ENCODE measurements at regions not wholly inside any gene's neighbourhood (a gene's known extent, or its start where the extent isn't known, plus 50 kb on each side); places are given as distances from the start of the nearest gene placed in this dataset.

GRCh38 chr10:110355141-110355831 lies 50.6 kb upstream of the SMNDC1 start:
- peak overlapping the region; percentile 100 for H3K27ac ChIP-seq
- DNase-seq (ENCODE audit: low read depth, low spot score) = no peak

- H3K27ac ChIP-seq = peak overlapping the region; percentile 100
- no peak for DNase-seq (ENCODE audit: low read depth, low spot score)
Measured at GRCh38 chr10:110355922-110356627, 51.4 kb upstream of the SMNDC1 start.

- DNase-seq (ENCODE audit: low read depth, low spot score) = peak; percentile 58
- H3K27ac ChIP-seq = peak overlapping the region; percentile 100
Measured at GRCh38 chr10:110356628-110357245, 52.0 kb upstream of the SMNDC1 start.

- peak overlapping the region; percentile 100 for H3K27ac ChIP-seq
Measured at GRCh38 chr10:110357252-110357780, 52.6 kb upstream of the SMNDC1 start.

GRCh38 chr10:110357871-110358270 lies 53.2 kb upstream of the SMNDC1 start:
- H3K27ac ChIP-seq = peak overlapping the region; percentile 100
- DNase-seq (ENCODE audit: low read depth, low spot score) = no peak

More at GRCh38 chr10:110357252-110357780, 52.6 kb upstream of the SMNDC1 start:
- DNase-seq (ENCODE audit: low read depth, low spot score) = no peak

- no peak for DNase-seq (ENCODE audit: low read depth, low spot score)
Measured at GRCh38 chr10:110358278-110358677, 53.6 kb upstream of the SMNDC1 start.

GRCh38 chr10:110358869-110359629 lies 54.3 kb upstream of the SMNDC1 start:
- DNase-seq (ENCODE audit: low read depth, low spot score) = peak; percentile 53
- H3K27ac ChIP-seq = peak overlapping the region; percentile 100

More at GRCh38 chr10:110358278-110358677, 53.6 kb upstream of the SMNDC1 start:
- H3K27ac ChIP-seq = peak overlapping the region; percentile 100

GRCh38 chr10:110360857-110361474 lies 56.2 kb upstream of the SMNDC1 start:
- no peak for DNase-seq (ENCODE audit: low read depth, low spot score)

GRCh38 chr10:110361800-110362456 lies 57.2 kb upstream of the SMNDC1 start:
- H3K27ac ChIP-seq = no peak overlapping the region
- no peak for DNase-seq (ENCODE audit: low read depth, low spot score)

More at GRCh38 chr10:110360857-110361474, 56.2 kb upstream of the SMNDC1 start:
- no peak overlapping the region for H3K27ac ChIP-seq

GRCh38 chr10:110363572-110364411 lies 59.1 kb upstream of the SMNDC1 start:
- peak overlapping the region; percentile 77 for H3K27ac ChIP-seq
- DNase-seq (ENCODE audit: low read depth, low spot score) = no peak

- DNase-seq (ENCODE audit: low read depth, low spot score) = peak; percentile 39
- peak overlapping the region; percentile 77 for H3K27ac ChIP-seq
Measured at GRCh38 chr10:110364531-110364937, 59.8 kb upstream of the SMNDC1 start.

GRCh38 chr10:110365356-110366143 lies 60.8 kb upstream of the SMNDC1 start:
- no peak overlapping the region for H3K27ac ChIP-seq
- no peak for DNase-seq (ENCODE audit: low read depth, low spot score)

GRCh38 chr10:110366635-110367034 lies 61.9 kb upstream of the SMNDC1 start:
- DNase-seq (ENCODE audit: low read depth, low spot score) = no peak
- H3K27ac ChIP-seq = no peak overlapping the region

GRCh38 chr10:110368002-110368401 lies 63.3 kb upstream of the SMNDC1 start:
- no peak for DNase-seq (ENCODE audit: low read depth, low spot score)
- H3K27ac ChIP-seq = no peak overlapping the region

GRCh38 chr10:110368556-110368955 lies 63.8 kb upstream of the SMNDC1 start:
- DNase-seq (ENCODE audit: low read depth, low spot score) = no peak
- H3K27ac ChIP-seq = no peak overlapping the region

- DNase-seq (ENCODE audit: low read depth, low spot score) = no peak
- no peak overlapping the region for H3K27ac ChIP-seq
Measured at GRCh38 chr10:110370006-110370405, 65.3 kb upstream of the SMNDC1 start.

- DNase-seq (ENCODE audit: low read depth, low spot score) = no peak
- H3K27ac ChIP-seq = peak overlapping the region; percentile 54
Measured at GRCh38 chr10:110372656-110373055, 67.9 kb upstream of the SMNDC1 start.

- H3K27ac ChIP-seq = peak overlapping the region; percentile 54
- DNase-seq (ENCODE audit: low read depth, low spot score) = peak; percentile 36
Measured at GRCh38 chr10:110373059-110373458, 68.3 kb upstream of the SMNDC1 start.

Data from epithelial cell of prostate (primary cell).